CD14-positive monocyte (primary cell): ENCODE measurements at regions not wholly inside any gene's neighbourhood (a gene's known extent, or its start where the extent isn't known, plus 50 kb on each side); places are given as distances from the start of the nearest gene placed in this dataset.

Source experiments
- DNase-seq, 3 donors: peaks; one replicate each; pipeline ENCODE4 v3.0.0-alpha.2; 2011 to 2022
- H2AFZ ChIP-seq: 2 replicates; pipeline ENCODE4 v1.6.0; 2012; ENCODE audit warnings: mild to moderate bottlenecking, low read depth, low read length, inconsistent platforms; ENCODE audit not compliant: insufficient read depth, poor library complexity, severe bottlenecking
- H3K27ac ChIP-seq, 2 donors: 1 replicate in 1 of 2; 2 replicates in 1 of 2; pipeline ENCODE4 v1.5.1; 2012 to 2013; ENCODE audit warnings: low read length in 2 of 2, control low read depth in 1 of 2, inconsistent platforms in 1 of 2, low read depth in 1 of 2, mild to moderate bottlenecking in 1 of 2
- H3K27me3 ChIP-seq, 2 donors: one replicate each; pipeline versions ENCODE4 v1.6.0 to v1.6.1; 2011 to 2013; ENCODE audit warnings: low read length in 2 of 2; ENCODE audit not compliant: control insufficient read depth in 2 of 2, insufficient read depth in 2 of 2
- H3K36me3 ChIP-seq, 2 donors: replicated peaks in 1 of 2; 1 replicate in 1 of 2; 2 replicates in 1 of 2; pipeline versions ENCODE4 v1.5.1 to v1.6.1; 2012 to 2013; ENCODE audit warnings: low read length in 2 of 2, control low read depth in 1 of 2, inconsistent platforms in 1 of 2, mild to moderate bottlenecking in 1 of 2; ENCODE audit not compliant: insufficient read depth in 2 of 2, control insufficient read depth in 1 of 2
- H3K4me1 ChIP-seq, 2 donors: 1 replicate in 1 of 2; 2 replicates in 1 of 2; pipeline versions ENCODE4 v1.5.1 to v1.6.1; 2012 to 2013; ENCODE audit warnings: low read length in 2 of 2, control low read depth in 1 of 2, inconsistent platforms in 1 of 2, mild to moderate bottlenecking in 1 of 2, moderate library complexity in 1 of 2; ENCODE audit not compliant: insufficient read depth in 2 of 2, control insufficient read depth in 1 of 2
- H3K4me2 ChIP-seq: replicated peaks from 2 replicates; pipeline ENCODE3; 2012; ENCODE audit warnings: low read length, moderate library complexity, mild to moderate bottlenecking; ENCODE audit not compliant: poor library complexity, severe bottlenecking; ENCODE audit errors: extremely low read depth
- H3K4me3 ChIP-seq, 3 experiments: fragments of 200-600 bp in 1 of 3; sonication (generic) in 1 of 3; replicated peaks in 1 of 3; 1 replicate in 2 of 3; 2 replicates in 1 of 3; pipeline ENCODE4 v1.5.1; 2011 to 2013; ENCODE audit warnings: low read length in 3 of 3, mild to moderate bottlenecking in 3 of 3, control low read depth in 2 of 3, low read depth in 2 of 3, inconsistent platforms in 1 of 3, moderate library complexity in 1 of 3
- H3K79me2 ChIP-seq: 2 replicates; pipeline ENCODE4 v1.6.0; 2012; ENCODE audit warnings: mild to moderate bottlenecking, control low read depth, inconsistent platforms, low read length, moderate library complexity; ENCODE audit not compliant: insufficient read depth
- H3K9ac ChIP-seq: 2 replicates; pipeline ENCODE4 v1.6.0; 2017; ENCODE audit warnings: low read length, mild to moderate bottlenecking; ENCODE audit not compliant: insufficient read depth, poor library complexity, severe bottlenecking
- H3K9me3 ChIP-seq, 2 donors: replicated peaks in 1 of 2; 1 replicate in 1 of 2; 2 replicates in 1 of 2; pipeline versions ENCODE4 v1.5.1 to v1.6.1; 2012 to 2013; ENCODE audit warnings: low read length in 2 of 2, control low read depth in 1 of 2; ENCODE audit not compliant: control insufficient read depth in 1 of 2, insufficient read depth in 1 of 2
- H4K20me1 ChIP-seq: 2 replicates; pipeline ENCODE4 v1.6.0; 2012; ENCODE audit warnings: mild to moderate bottlenecking, low read length, control low read depth, moderate library complexity; ENCODE audit not compliant: insufficient read depth
- H3K27ac Mint-ChIP-seq, 7 donors: one replicate each; pipeline ENCODE4 v1.8.0; 2020; ENCODE audit warnings: mild to moderate bottlenecking in 7 of 7, mixed read lengths in 7 of 7, moderate library complexity in 6 of 7, inconsistent platforms in 2 of 7
- H3K27me3 Mint-ChIP-seq, 3 donors: one replicate each; pipeline ENCODE4 v1.8.0; 2021 to 2022; ENCODE audit warnings: low read depth in 3 of 3, mild to moderate bottlenecking in 3 of 3, mixed read lengths in 3 of 3, moderate library complexity in 3 of 3, inconsistent platforms in 1 of 3
- H3K36me3 Mint-ChIP-seq, 2 donors: one replicate each; pipeline ENCODE4 v1.8.0; 2020; ENCODE audit warnings: mixed read lengths in 2 of 2, inconsistent platforms in 1 of 2, mild to moderate bottlenecking in 1 of 2
- H3K4me1 Mint-ChIP-seq: one replicate; pipeline ENCODE4 v1.8.0; 2020; ENCODE audit warnings: mild to moderate bottlenecking, mixed read lengths
- H3K4me3 Mint-ChIP-seq, 2 donors: one replicate each; pipeline ENCODE4 v1.8.0; 2020; ENCODE audit warnings: mild to moderate bottlenecking in 2 of 2, mixed read lengths in 2 of 2, moderate library complexity in 1 of 2
- H3K9me3 Mint-ChIP-seq, 7 donors: one replicate each; pipeline ENCODE4 v1.8.0; 2020 to 2022; ENCODE audit warnings: mixed read lengths in 7 of 7, mild to moderate bottlenecking in 6 of 7, moderate library complexity in 6 of 7, inconsistent platforms in 2 of 7
- CTCF ChIP-seq: fragments of 200-600 bp; IDR thresholded peaks from one replicate; pipeline ENCODE4 v1.8.0; 2022; ENCODE audit warnings: antibody characterized with exemption, mild to moderate bottlenecking
- WGBS: methylation state at CpG from one replicate; pipeline ENCODE4 v1.1.5; 2013; ENCODE audit warnings: missing lambda C conversion rate; ENCODE audit not compliant: insufficient coverage; 5-methylcytosine and 5-hydroxymethylcytosine counted together
- intact Hi-C, 2 donors: fragments of 100-400 bp; cut with micrococcal nuclease; formaldehyde crosslinking; loops; one replicate each; pipeline versions ENCODE4 v1.15.0 to v1.15.1; 2023

- intact Hi-C loops, result no loop called here
- no peaks in the 10 kb centered on the region for H3K27me3 ChIP-seq
- no peak overlapping the region for H3K4me3 Mint-ChIP-seq
These were observed 2861.4 kb upstream of the PCDH20 start for GRCh38 chr13:64277097-64277496.

GRCh38 chr13:64276232-64276631 is 2860.6 kb upstream of the PCDH20 start:
- no peak overlapping the region for H3K27ac Mint-ChIP-seq
- no peak overlapping the region for H3K4me3 ChIP-seq
- no peaks in the 10 kb centered on the region for H3K4me1 ChIP-seq
- no peak overlapping the region for H3K27ac ChIP-seq
- no peak overlapping the region for H3K4me3 Mint-ChIP-seq
- peaks cover 0 to 13% of the 10 kb centered on the region in 2 donors for H3K9me3 ChIP-seq
- no peak for TF ChIP-seq CTCF
- no peaks in the 10 kb centered on the region for H3K4me1 Mint-ChIP-seq
- no peaks in the 10 kb centered on the region for H3K36me3 Mint-ChIP-seq
- no peaks in the 10 kb centered on the region for H3K27me3 ChIP-seq
- no peaks in the 10 kb centered on the region for H4K20me1 ChIP-seq
- intact Hi-C loops, result no loop called here
- no peaks in the 10 kb centered on the region for H3K27me3 Mint-ChIP-seq
- no CpG with 5 or more reads among the region's 2 CpGs for WGBS
- no peak overlapping the region for H3K9ac ChIP-seq
- no peak overlapping the region for H3K4me2 ChIP-seq
- peaks cover 0 to 8% (median 3%) of the 10 kb centered on the region in 7 donors for H3K9me3 Mint-ChIP-seq
- H2AFZ ChIP-seq, result no peak overlapping the region
- no peaks in the 10 kb centered on the region for H3K36me3 ChIP-seq
- DNase-seq, result no peak
- H3K79me2 ChIP-seq, result no peaks in the 10 kb centered on the region

More at GRCh38 chr13:64277097-64277496, 2861.4 kb upstream of the PCDH20 start:
- no peaks in the 10 kb centered on the region for H4K20me1 ChIP-seq
- H3K4me1 ChIP-seq, result no peaks in the 10 kb centered on the region
- no peaks in the 10 kb centered on the region for H3K36me3 Mint-ChIP-seq
- no peaks in the 10 kb centered on the region for H3K4me1 Mint-ChIP-seq
- H3K9ac ChIP-seq, result no peak overlapping the region
- no peak overlapping the region for H2AFZ ChIP-seq
- H3K4me2 ChIP-seq, result no peak overlapping the region
- no peak for TF ChIP-seq CTCF
- WGBS, result no CpG with 5 or more reads among the region's 2 CpGs
- H3K9me3 Mint-ChIP-seq, result peaks cover 0 to 6% (median 1%) of the 10 kb centered on the region in 7 donors
- H3K27me3 Mint-ChIP-seq, result no peaks in the 10 kb centered on the region
- no peaks in the 10 kb centered on the region for H3K36me3 ChIP-seq
- no peaks in the 10 kb centered on the region for H3K79me2 ChIP-seq
- H3K9me3 ChIP-seq, result peaks cover 0 to 12% of the 10 kb centered on the region in 2 donors
- no peak overlapping the region for H3K27ac ChIP-seq
- H3K4me3 ChIP-seq, result no peak overlapping the region
- H3K27ac Mint-ChIP-seq, result no peak overlapping the region
- no peak for DNase-seq
